GM12872 (cell line): ENCODE measurements at regions not wholly inside any gene's neighbourhood (a gene's known extent, or its start where the extent isn't known, plus 50 kb on each side); places are given as distances from the start of the nearest gene placed in this dataset.

Source experiments
- CTCF ChIP-seq: IDR thresholded peaks from 3 replicates; pipeline ENCODE4 v1.5.1; 2011; ENCODE audit warnings: low read depth, mild to moderate bottlenecking, low read length, moderate library complexity; ENCODE audit not compliant: insufficient read depth

- no peak for TF ChIP-seq CTCF
These were observed 199.5 kb downstream of the OSR1 start for GRCh38 chr2:19158896-19159295.

GRCh38 chr2:19158211-19158610 is 200.2 kb downstream of the OSR1 start:
- TF ChIP-seq CTCF: no peak

- no peak for TF ChIP-seq CTCF
These were observed 201.8 kb downstream of the OSR1 start for GRCh38 chr2:19156646-19157045.

- no peak for TF ChIP-seq CTCF
These were observed 207.7 kb downstream of the OSR1 start for GRCh38 chr2:19150726-19151125.

- TF ChIP-seq CTCF: no peak
These were observed 211.6 kb downstream of the OSR1 start for GRCh38 chr2:19146867-19147266.

- no peak for TF ChIP-seq CTCF
These were observed 217.0 kb downstream of the OSR1 start for GRCh38 chr2:19141234-19142004.

- no peak for TF ChIP-seq CTCF
These were observed 217.8 kb downstream of the OSR1 start for GRCh38 chr2:19140463-19141208.
